ENCODE measurements at regions not wholly inside any gene's neighbourhood (a gene's known extent, or its start where the extent isn't known, plus 50 kb on each side); places are given as distances from the start of the nearest gene placed in this dataset.

- no TSS peak for BruUV-seq (replicated peaks)
- DNase-seq, result no peak
- CTCF ChIA-PET, result interaction anchor here (0.7 kb wide), 1 partner anchor 46 kb away, joined by 4 read pairs; no protein-coding TSS in a partner anchor
- H3K27ac Mint-ChIP-seq (ENCODE audit: unreplicated experiment), result no peak overlapping the region
- no peak for TF ChIP-seq CTCF (IDR thresholded peaks at IDR 0.05; ENCODE audit: unreplicated experiment)
- H3K4me1 Mint-ChIP-seq (ENCODE audit: low read depth, unreplicated experiment), result no peaks in the 10 kb centered on the region
- no peak overlapping the region for H3K4me3 Mint-ChIP-seq (ENCODE audit: low read depth, unreplicated experiment)
- no peaks in the 10 kb centered on the region for H3K9me3 Mint-ChIP-seq (ENCODE audit: low read depth, unreplicated experiment)
- H3K27me3 Mint-ChIP-seq (ENCODE audit: unreplicated experiment), result no peaks in the 10 kb centered on the region
- no peaks in the 10 kb centered on the region for H3K36me3 Mint-ChIP-seq (ENCODE audit: insufficient read depth, unreplicated experiment)
- intact Hi-C loops (cut with micrococcal nuclease; ENCODE audit: unreplicated experiment), result no loop called here
These were observed 387.4 kb upstream of the PKN2 start for GRCh38 chr1:88296642-88297041.

- no peak overlapping the region for H3K27ac Mint-ChIP-seq (ENCODE audit: unreplicated experiment)
- BruUV-seq (replicated peaks), result no TSS peak
- no peaks in the 10 kb centered on the region for H3K4me1 Mint-ChIP-seq (ENCODE audit: low read depth, unreplicated experiment)
- CTCF ChIA-PET, result no interaction called here
- H3K9me3 Mint-ChIP-seq (ENCODE audit: low read depth, unreplicated experiment), result no peaks in the 10 kb centered on the region
- no peaks in the 10 kb centered on the region for H3K27me3 Mint-ChIP-seq (ENCODE audit: unreplicated experiment)
- TF ChIP-seq CTCF (IDR thresholded peaks at IDR 0.05; ENCODE audit: unreplicated experiment), result no peak
- intact Hi-C loops (cut with micrococcal nuclease; ENCODE audit: unreplicated experiment), result no loop called here
- H3K4me3 Mint-ChIP-seq (ENCODE audit: low read depth, unreplicated experiment), result no peak overlapping the region
- no peak for DNase-seq
- no peaks in the 10 kb centered on the region for H3K36me3 Mint-ChIP-seq (ENCODE audit: insufficient read depth, unreplicated experiment)
These were observed 385.6 kb upstream of the PKN2 start for GRCh38 chr1:88298506-88298905.

- Mint-ChIP-seq H3K9me3 (ENCODE audit: low read depth, unreplicated experiment) (no peaks in the 10 kb centered on the region), H3K4me3 (ENCODE audit: low read depth, unreplicated experiment) (no peak overlapping the region), H3K4me1 (ENCODE audit: low read depth, unreplicated experiment) (no peaks in the 10 kb centered on the region), H3K27me3 (ENCODE audit: unreplicated experiment) (no peaks in the 10 kb centered on the region), H3K36me3 (ENCODE audit: insufficient read depth, unreplicated experiment) (no peaks in the 10 kb centered on the region), H3K27ac (ENCODE audit: unreplicated experiment) (no peak overlapping the region)
- CTCF ChIA-PET, result no interaction called here
- no peak for TF ChIP-seq CTCF (IDR thresholded peaks at IDR 0.05; ENCODE audit: unreplicated experiment)
- BruUV-seq (replicated peaks), result no TSS peak
- intact Hi-C loops (cut with micrococcal nuclease; ENCODE audit: unreplicated experiment), result loop anchor here (10.0 kb wide), 1 partner anchor 516 kb away; no protein-coding TSS in a partner anchor
- DNase-seq, result no peak
These were observed 383.3 kb upstream of the PKN2 start for GRCh38 chr1:88300752-88301263.

GRCh38 chr1:88302843-88303486 is 381.1 kb upstream of the PKN2 start:
- Mint-ChIP-seq H3K9me3 (ENCODE audit: low read depth, unreplicated experiment) (no peaks in the 10 kb centered on the region), H3K4me3 (ENCODE audit: low read depth, unreplicated experiment) (no peak overlapping the region), H3K27me3 (ENCODE audit: unreplicated experiment) (no peaks in the 10 kb centered on the region), H3K36me3 (ENCODE audit: insufficient read depth, unreplicated experiment) (no peaks in the 10 kb centered on the region), H3K4me1 (ENCODE audit: low read depth, unreplicated experiment) (no peaks in the 10 kb centered on the region), H3K27ac (ENCODE audit: unreplicated experiment) (no peak overlapping the region)
- no TSS peak for BruUV-seq (replicated peaks)
- DNase-seq, result peak; percentile 21
- intact Hi-C loops (cut with micrococcal nuclease; ENCODE audit: unreplicated experiment), result loop anchor here (1.0 to 10.0 kb wide), 3 partner anchors 123 to 1010 kb away; no protein-coding TSS in a partner anchor
- TF ChIP-seq CTCF (IDR thresholded peaks at IDR 0.05; ENCODE audit: unreplicated experiment), result peak; percentile 47
- CTCF ChIA-PET, result interaction anchor here (1.6 kb wide), 1 partner anchor 122 kb away, joined by 8 read pairs; no protein-coding TSS in a partner anchor
